Heart left ventricle (tissue), 16 donors: ENCODE measurements at regions not wholly inside any gene's neighbourhood (a gene's known extent, or its start where the extent isn't known, plus 50 kb on each side); places are given as distances from the start of the nearest gene placed in this dataset.

Source experiments
- ATAC-seq, 4 donors: fragments of 200-7000 bp; cut with Tn5 transposase; one replicate each; pipeline ENCODE4 v1.9.1; 2020 to 2022; ENCODE audit warnings: moderate library complexity in 4 of 4, mild to moderate bottlenecking in 3 of 4, moderate number of reproducible peaks in 1 of 4
- DNase-seq, 5 donors: peaks; one replicate each; pipeline ENCODE4 v3.0.0-alpha.2; 2020
- H3K27ac ChIP-seq, 12 donors: fragments of 200-600 bp; sonication (generic) in 4 of 12; one replicate each; pipeline versions ENCODE4 v1.5.0 to v1.8.0; 2016 to 2022; ENCODE audit warnings: mild to moderate bottlenecking in 2 of 12
- H3K27me3 ChIP-seq, 9 donors: fragments of 200-600 bp; sonication (generic) in 2 of 9; one replicate each; pipeline versions ENCODE4 v1.5.1 to v1.8.0; 2016 to 2022; ENCODE audit warnings: mild to moderate bottlenecking in 3 of 9
- H3K36me3 ChIP-seq, 9 donors: fragments of 200-600 bp; sonication (generic) in 2 of 9; one replicate each; pipeline versions ENCODE4 v1.5.0 to v1.8.0; 2018 to 2022; ENCODE audit warnings: mild to moderate bottlenecking in 2 of 9
- H3K4me1 ChIP-seq, 12 donors: fragments of 200-600 bp; sonication (generic) in 4 of 12; one replicate each; pipeline versions ENCODE4 v1.5.0 to v1.8.0; 2016 to 2022; ENCODE audit warnings: mild to moderate bottlenecking in 3 of 12
- H3K4me3 ChIP-seq, 12 donors: fragments of 200-600 bp; sonication (generic) in 4 of 12; one replicate each; pipeline versions ENCODE4 v1.5.0 to v1.8.0; 2017 to 2022; ENCODE audit warnings: mild to moderate bottlenecking in 9 of 12, moderate library complexity in 4 of 12
- H3K9me3 ChIP-seq, 12 donors: fragments of 200-600 bp; sonication (generic) in 4 of 12; one replicate each; pipeline versions ENCODE4 v1.5.0 to v1.8.0; 2016 to 2022; ENCODE audit warnings: mild to moderate bottlenecking in 1 of 12
- POLR2A ChIP-seq, 2 donors: fragments of 450-650 bp; IDR thresholded peaks; one replicate each; pipeline ENCODE4 v1.6.1; 2017; ENCODE audit warnings: antibody characterized with exemption in 2 of 2, mild to moderate bottlenecking in 2 of 2, moderate library complexity in 2 of 2
- WGBS, 4 donors: extraction: QIAGEN DNeasy Blood & Tissue Kit in 2 of 4; methylation state at CpG; one replicate each; pipeline versions ENCODE4 v1.1.5 to v1.1.7; 2013 to 2018; 5-methylcytosine and 5-hydroxymethylcytosine counted together
- intact Hi-C, 10 donors: fragments of 100-400 bp; cut with DNase I; formaldehyde crosslinking; loops; one replicate each; pipeline versions ENCODE4 v1.11.1 to v1.14.2; 2022
- TF ChIP-seq, protein P1 (sequence below), 12 donors: fragments of 200-600 bp; sonication (generic) in 4 of 12; IDR thresholded peaks; one replicate each; pipeline versions ENCODE4 v1.5.0 to v1.8.0; 2018 to 2022; ENCODE audit warnings: antibody characterized with exemption in 12 of 12, mild to moderate bottlenecking in 5 of 12
- donor health status: ischemic (EF 13 %, LVEDD 7.1; RV severe dilation, severe dysfunction).
- donor health status: healthy with polysubstance abuse.
- donor health status: DM: no; HTN: yes; CAD: no.
- donor health status: DM: no; HTN: no; CAD: no.
- donor health status: ischemic (EF 25% LVEDD 6.9; RV normal size, moderate dysfunction).
- donor health status: ischemic (EF 25% LVEDD 5.7; RV mildly dilated, moderate dysfunction).
- donor health status: healthy.
- donor health status: DM: yes; HTN: yes; CAD: no.
- donor health status: ischemic (EF 35%, LVEDD 5.7; RV mildly dilated, moderate dysfunction).
- donor health status: nonischemic (EF 11% LVEDD 7.7; RV severe dilation, severe dysfunction).
- donor health status: DM: yes; HTN: yes; CAD: no.
- donor health status: PGD.
- donor health status: ischemic (EF 29% LVEDD 5.4; RV normal size, mild dysfunction).
- donor health status: nonischemic (EF 23%, LVEDD 6.1; RV moderate dilation, normal function).

- Histone ChIP-seq H3K9me3 (no peaks in the 10 kb centered on the region), H3K4me3 (no peak overlapping the region), H3K27me3 (no peaks in the 10 kb centered on the region), H3K4me1 (peaks cover 0 to 8% (median 4%) of the 10 kb centered on the region in 12 donors), H3K27ac (no peak overlapping the region), H3K36me3 (no peaks in the 10 kb centered on the region)
- WGBS, 4 donors: 76 to 82% (median 79%) methylated on average over 3 of the region's 3 CpGs
- intact Hi-C loops: no loop called here
- no peak for ATAC-seq
- no peak for DNase-seq
- TF ChIP-seq, protein P1, sequence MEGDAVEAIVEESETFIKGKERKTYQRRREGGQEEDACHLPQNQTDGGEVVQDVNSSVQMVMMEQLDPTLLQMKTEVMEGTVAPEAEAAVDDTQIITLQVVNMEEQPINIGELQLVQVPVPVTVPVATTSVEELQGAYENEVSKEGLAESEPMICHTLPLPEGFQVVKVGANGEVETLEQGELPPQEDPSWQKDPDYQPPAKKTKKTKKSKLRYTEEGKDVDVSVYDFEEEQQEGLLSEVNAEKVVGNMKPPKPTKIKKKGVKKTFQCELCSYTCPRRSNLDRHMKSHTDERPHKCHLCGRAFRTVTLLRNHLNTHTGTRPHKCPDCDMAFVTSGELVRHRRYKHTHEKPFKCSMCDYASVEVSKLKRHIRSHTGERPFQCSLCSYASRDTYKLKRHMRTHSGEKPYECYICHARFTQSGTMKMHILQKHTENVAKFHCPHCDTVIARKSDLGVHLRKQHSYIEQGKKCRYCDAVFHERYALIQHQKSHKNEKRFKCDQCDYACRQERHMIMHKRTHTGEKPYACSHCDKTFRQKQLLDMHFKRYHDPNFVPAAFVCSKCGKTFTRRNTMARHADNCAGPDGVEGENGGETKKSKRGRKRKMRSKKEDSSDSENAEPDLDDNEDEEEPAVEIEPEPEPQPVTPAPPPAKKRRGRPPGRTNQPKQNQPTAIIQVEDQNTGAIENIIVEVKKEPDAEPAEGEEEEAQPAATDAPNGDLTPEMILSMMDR (IDR thresholded peaks at IDR 0.05): no peak
- TF ChIP-seq POLR2A (IDR thresholded peaks at IDR 0.05): no peak
These were observed 134.0 kb upstream of the CPSF6 start for GRCh38 chr12:69105101-69105962.

DNA sequence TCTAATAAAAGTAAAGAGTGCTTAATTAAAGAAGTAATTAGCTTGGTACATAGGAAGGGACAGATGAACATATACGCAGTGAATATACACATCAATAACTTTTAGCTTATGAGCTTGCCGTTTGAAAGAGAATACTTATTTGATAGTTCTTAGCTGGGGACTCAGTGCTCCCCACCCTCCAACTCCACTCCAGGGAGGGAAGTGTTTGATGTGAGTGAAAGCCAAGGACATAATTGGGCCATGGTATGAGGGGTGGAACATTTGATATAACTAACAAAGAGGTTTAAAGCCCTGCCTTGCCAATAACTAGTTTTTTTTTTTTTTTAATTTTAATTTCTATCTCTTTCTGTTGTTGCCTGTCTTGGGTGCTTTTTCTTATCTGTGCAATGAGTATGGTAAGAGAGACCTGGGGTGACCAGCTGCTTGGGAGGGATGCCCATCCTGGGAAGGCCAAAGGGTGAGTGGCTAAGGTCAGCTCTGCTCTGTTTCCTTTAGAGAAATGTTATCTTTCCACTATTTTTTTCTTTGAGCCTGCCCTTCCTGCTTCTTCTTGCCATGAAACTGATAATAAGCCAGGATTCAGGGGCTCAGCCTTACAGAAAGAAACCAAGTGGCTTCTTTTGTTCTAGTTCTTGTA is 132.8 kb upstream of the CPSF6 start:
- Histone ChIP-seq H3K9me3 (no peaks in the 10 kb centered on the region), H3K4me3 (no peak overlapping the region), H3K27ac (no peak overlapping the region), H3K27me3 (no peaks in the 10 kb centered on the region), H3K4me1 (peaks cover 0 to 8% (median 4%) of the 10 kb centered on the region in 12 donors), H3K36me3 (no peaks in the 10 kb centered on the region)
- 91 to 93% (median 92%) methylated on average over 2 of the region's 2 CpGs for whole genome bisulfite sequencing, 4 donors
- DNase-seq: no peak
- TF ChIP-seq, protein P1 (IDR thresholded peaks at IDR 0.05): no peak
- no peak for TF ChIP-seq POLR2A (IDR thresholded peaks at IDR 0.05)
- no peak for ATAC-seq
- intact Hi-C loops: no loop called here

- Histone ChIP-seq H3K27ac (no peak overlapping the region), H3K36me3 (no peaks in the 10 kb centered on the region), H3K27me3 (no peaks in the 10 kb centered on the region), H3K4me3 (no peak overlapping the region), H3K4me1 (peaks cover 0 to 8% (median 4%) of the 10 kb centered on the region in 12 donors), H3K9me3 (no peaks in the 10 kb centered on the region)
- ATAC-seq (no peak), DNase-seq (no peak)
- intact Hi-C loops: no loop called here
- no peak for TF ChIP-seq POLR2A (IDR thresholded peaks at IDR 0.05)
- TF ChIP-seq, protein P1 (IDR thresholded peaks at IDR 0.05): no peak
- WGBS, 4 donors: 63 to 92% (median 89%) methylated on average over 1 of the region's 1 CpG
These were observed 131.8 kb upstream of the CPSF6 start for GRCh38 chr12:69107541-69107940.

- WGBS, 4 donors: 12 to 25% (median 17%) methylated on average over 2 of the region's 2 CpGs
- Histone ChIP-seq H3K4me3 (no peak overlapping the region), H3K27me3 (no peaks in the 10 kb centered on the region), H3K27ac (no peak overlapping the region), H3K36me3 (no peaks in the 10 kb centered on the region), H3K4me1 (peaks cover 0 to 8% (median 4%) of the 10 kb centered on the region in 12 donors), H3K9me3 (no peaks in the 10 kb centered on the region)
- no peak for TF ChIP-seq POLR2A (IDR thresholded peaks at IDR 0.05)
- TF ChIP-seq, protein P1 (IDR thresholded peaks at IDR 0.05): no peak
- ATAC-seq (no peak), DNase-seq (no peak)
- intact Hi-C loops: no loop called here
These were observed 131.3 kb upstream of the CPSF6 start for GRCh38 chr12:69108037-69108436.
